HG03060 (cell line): ENCODE measurements at regions not wholly inside any gene's neighbourhood (a gene's known extent, or its start where the extent isn't known, plus 50 kb on each side); places are given as distances from the start of the nearest gene placed in this dataset.

Source experiments
- ATAC-seq: cut with Tn5 transposase; IDR thresholded peaks from one replicate; pipeline ENCODE4 v1.9.1; 2021; ENCODE audit warnings: low read depth, moderate number of reproducible peaks; ENCODE audit not compliant: unreplicated experiment

- no peak for ATAC-seq
Observed at GRCh38 chr11:92735039-92735438, 234.4 kb upstream of the MTNR1B start.

GRCh38 chr11:92738276-92738675, 231.2 kb upstream of the MTNR1B start:
- no peak for ATAC-seq

- ATAC-seq, result no peak
Observed at GRCh38 chr11:92739041-92739440, 230.4 kb upstream of the MTNR1B start.

GRCh38 chr11:92739491-92739890, 230.0 kb upstream of the MTNR1B start:
- ATAC-seq, result no peak

GRCh38 chr11:92740276-92740675, 229.2 kb upstream of the MTNR1B start:
- ATAC-seq, result no peak

- no peak for ATAC-seq
Observed at GRCh38 chr11:92744929-92745585, 224.4 kb upstream of the MTNR1B start.

GRCh38 chr11:92750794-92751193, 218.7 kb upstream of the MTNR1B start:
- no peak for ATAC-seq

GRCh38 chr11:92751594-92751993, 217.9 kb upstream of the MTNR1B start:
- ATAC-seq, result no peak

- no peak for ATAC-seq
Observed at GRCh38 chr11:92752122-92752521, 217.3 kb upstream of the MTNR1B start.

- no peak for ATAC-seq
Observed at GRCh38 chr11:92753161-92753560, 216.3 kb upstream of the MTNR1B start.

- ATAC-seq, result no peak
Observed at GRCh38 chr11:92758241-92758780, 211.1 kb upstream of the MTNR1B start.

GRCh38 chr11:92759571-92760214, 209.8 kb upstream of the MTNR1B start:
- ATAC-seq, result no peak

GRCh38 chr11:92762121-92762540, 207.3 kb upstream of the MTNR1B start:
- no peak for ATAC-seq

GRCh38 chr11:92763336-92763735, 206.1 kb upstream of the MTNR1B start:
- no peak for ATAC-seq

GRCh38 chr11:92764128-92764527, 205.3 kb upstream of the MTNR1B start:
- no peak for ATAC-seq

- no peak for ATAC-seq
Observed at GRCh38 chr11:92765082-92765840, 204.2 kb upstream of the MTNR1B start.

- no peak for ATAC-seq
Observed at GRCh38 chr11:92765965-92766371, 203.5 kb upstream of the MTNR1B start.

- ATAC-seq, result no peak
Observed at GRCh38 chr11:92766698-92767097, 202.8 kb upstream of the MTNR1B start.

- no peak for ATAC-seq
Observed at GRCh38 chr11:92767416-92767815, 202.0 kb upstream of the MTNR1B start.

GRCh38 chr11:92768121-92768840, 201.2 kb upstream of the MTNR1B start:
- ATAC-seq, result no peak

- no peak for ATAC-seq
Observed at GRCh38 chr11:92769112-92769511, 200.3 kb upstream of the MTNR1B start.
